ENCODE measurements at regions not wholly inside any gene's neighbourhood (a gene's known extent, or its start where the extent isn't known, plus 50 kb on each side); places are given as distances from the start of the nearest gene placed in this dataset.

- no peak overlapping the region for H2BK120ac ChIP-seq (replicated peaks; ENCODE audit: low read depth, low read length)
- H3K14ac ChIP-seq (ENCODE audit: insufficient read length), result no peak overlapping the region
- no peaks in the 10 kb centered on the region for H3K36me3 ChIP-seq (ENCODE audit: control insufficient read depth in 2 of 4, insufficient read depth in 4 of 4, low read length in 3 of 4)
- H2AFZ ChIP-seq (ENCODE audit: low read length), result no peak overlapping the region
- H3K9me3 ChIP-seq (ENCODE audit: insufficient read depth in 2 of 2, low read depth in 1 of 2, low read length in 1 of 2), result peaks cover 8 to 10% of the 10 kb centered on the region in 2 experiments
- no peak overlapping the region for H2BK12ac ChIP-seq (ENCODE audit: low read depth, low read length)
- no peak overlapping the region for H2BK15ac ChIP-seq (ENCODE audit: low read length)
- no peak overlapping the region for H3K4me3 ChIP-seq (ENCODE audit: extremely low read depth in 1 of 4, insufficient read depth in 2 of 4, low read depth in 3 of 4, low read length in 4 of 4)
- DNase-seq (ENCODE audit: low read depth in 1 of 2, low spot score in 2 of 2), result no peak
- H3K4me2 ChIP-seq (ENCODE audit: insufficient read depth in 1 of 2, low read depth in 2 of 2, low read length in 2 of 2), result no peak overlapping the region
- H2BK20ac ChIP-seq (ENCODE audit: low read length), result no peak overlapping the region
- H2BK5ac ChIP-seq (ENCODE audit: low read depth, low read length), result no peak overlapping the region
- H4K8ac ChIP-seq (ENCODE audit: extremely low read depth, insufficient read depth, low read length), result no peak overlapping the region
- no peaks in the 10 kb centered on the region for H4K20me1 ChIP-seq (replicated peaks in 1 of 2; ENCODE audit: control insufficient read depth in 1 of 2, insufficient read depth in 2 of 2, low read length in 2 of 2)
- FAIRE-seq, result no peak
- H3K56ac ChIP-seq (replicated peaks; ENCODE audit: insufficient read length, low read depth, low read length), result no peak overlapping the region
- no peak overlapping the region for H3K9ac ChIP-seq (replicated peaks in 1 of 4; ENCODE audit: extremely low read depth in 1 of 4, low read depth in 3 of 4, low read length in 3 of 4)
- no peak overlapping the region for H3K18ac ChIP-seq (ENCODE audit: extremely low read depth, low read length)
- POLR2A ChIA-PET (ENCODE audit: partially characterized antibody), result no interaction called here
- no peaks in the 10 kb centered on the region for H3K79me2 ChIP-seq (ENCODE audit: control insufficient read depth in 1 of 2, insufficient read depth in 2 of 2, low read length in 2 of 2)
- H4K91ac ChIP-seq (replicated peaks; ENCODE audit: insufficient read length, low read length), result no peak overlapping the region
- no peak for TF ChIP-seq CTBP2 (IDR thresholded peaks at IDR 0.05; ENCODE audit: borderline replicate concordance, insufficient read depth, insufficient read length, low read length)
- no peak for TF ChIP-seq TCF12 (IDR thresholded peaks at IDR 0.05; ENCODE audit: low read depth, low read length)
- no peak for TF ChIP-seq SAP30 (IDR thresholded peaks at IDR 0.05; ENCODE audit: insufficient read depth, insufficient replicate concordance, low read length)
- TF ChIP-seq KDM1A (IDR thresholded peaks at IDR 0.05; ENCODE audit: borderline replicate concordance, low read length), result no peak
- no peak for TF ChIP-seq RXRA (IDR thresholded peaks at IDR 0.05; ENCODE audit: insufficient read depth, low read depth, low read length)
- no peak for TF ChIP-seq RNF2 (IDR thresholded peaks at IDR 0.05; ENCODE audit: borderline replicate concordance, low read depth, low read length, missing control alignments, poor library complexity, severe bottlenecking)
- no peak overlapping the region for H4K5ac ChIP-seq (ENCODE audit: insufficient read length, low read depth, low read length)
- H3K4ac ChIP-seq (replicated peaks; ENCODE audit: insufficient read length, low read depth, low read length), result no peak overlapping the region
- peaks cover 0 to 5% (median under 1%) of the 10 kb centered on the region in 4 experiments; a peak in 1 of 7 replicates for H3K4me1 ChIP-seq (replicated peaks in 1 of 4; ENCODE audit: control insufficient read depth in 3 of 4, insufficient read depth in 4 of 4, low read length in 3 of 4)
- no peaks in the 10 kb centered on the region for H3K27me3 ChIP-seq (replicated peaks in 1 of 4; ENCODE audit: control insufficient read depth in 3 of 4, extremely low read depth in 1 of 4, insufficient read depth in 3 of 4, low read length in 3 of 4)
- no peak overlapping the region for H3K27ac ChIP-seq (ENCODE audit: low read depth, low read length)
- H3K23ac ChIP-seq (ENCODE audit: insufficient read length), result no peak overlapping the region
- CTCF ChIA-PET (ENCODE audit: partially characterized antibody), result no interaction called here
- no peak overlapping the region for H2AK5ac ChIP-seq (ENCODE audit: low read depth, low read length)
- H3K79me1 ChIP-seq (ENCODE audit: low read depth, low read length), result no peaks in the 10 kb centered on the region
- no peaks in the 10 kb centered on the region for H3K23me2 ChIP-seq (ENCODE audit: low read depth, low read length)
- 94% methylated on average over 6 of the region's 6 CpGs; no CpG with 5 or more reads in 1 of the 2 experiments for WGBS, 2 experiments (ENCODE audit: extremely low coverage in 1 of 2, insufficient coverage in 1 of 2, insufficient read length in 1 of 2, insufficient replicate concordance in 2 of 2, low coverage in 1 of 2, low lambda C conversion rate in 2 of 2, missing lambda C conversion rate in 1 of 2)
Measured at GRCh38 chr3:981156-981555, 111.7 kb upstream of the CNTN6 start.

Data from H1 (cell line).